Dermis blood vessel endothelial cell (primary cell): ENCODE measurements at regions not wholly inside any gene's neighbourhood (a gene's known extent, or its start where the extent isn't known, plus 50 kb on each side); places are given as distances from the start of the nearest gene placed in this dataset.
"Not testable (repeated sequence)": the region's sequence is repeated elsewhere in the genome, so short reads cannot be mapped to it uniquely, and the experiment has no call there.

Source experiments
- DNase-seq: peaks from one replicate; pipeline ENCODE4 v3.0.0; 2010

GRCh38 chr7:146057958-146058357 lies 58.6 kb upstream of the CNTNAP2 start:
- DNase-seq: no peak

GRCh38 chr7:146054909-146055308 lies 61.7 kb upstream of the CNTNAP2 start:
- no peak for DNase-seq

- DNase-seq: no peak
Observed at GRCh38 chr7:146053492-146053891, 63.1 kb upstream of the CNTNAP2 start.

GRCh38 chr7:146043310-146043709 lies 73.3 kb upstream of the CNTNAP2 start:
- not testable (repeated sequence) for DNase-seq

- no peak for DNase-seq
Observed at GRCh38 chr7:146028251-146028750, 88.3 kb upstream of the CNTNAP2 start.

GRCh38 chr7:146027243-146027642 lies 89.4 kb upstream of the CNTNAP2 start:
- DNase-seq: no peak

GRCh38 chr7:146022776-146023175 lies 93.8 kb upstream of the CNTNAP2 start:
- DNase-seq: no peak

- DNase-seq: not testable (repeated sequence)
Observed at GRCh38 chr7:146019041-146020004, 97.3 kb upstream of the CNTNAP2 start.

GRCh38 chr7:146017366-146017765 lies 99.2 kb upstream of the CNTNAP2 start:
- not testable (repeated sequence) for DNase-seq

- DNase-seq: not testable (repeated sequence)
Observed at GRCh38 chr7:146014154-146014553, 102.4 kb upstream of the CNTNAP2 start.

- no peak for DNase-seq
Observed at GRCh38 chr7:146008293-146008692, 108.3 kb upstream of the CNTNAP2 start.

GRCh38 chr7:146004805-146005204 lies 111.8 kb upstream of the CNTNAP2 start:
- DNase-seq: no peak

GRCh38 chr7:146002431-146003078 lies 114.0 kb upstream of the CNTNAP2 start:
- no peak for DNase-seq

GRCh38 chr7:146002008-146002407 lies 114.6 kb upstream of the CNTNAP2 start:
- DNase-seq: no peak

- DNase-seq: no peak
Observed at GRCh38 chr7:146000882-146001281, 115.7 kb upstream of the CNTNAP2 start.

GRCh38 chr7:145989469-145989868 lies 127.1 kb upstream of the CNTNAP2 start:
- DNase-seq: no peak

GRCh38 chr7:145986248-145986874 lies 130.2 kb upstream of the CNTNAP2 start:
- no peak for DNase-seq

- no peak for DNase-seq
Observed at GRCh38 chr7:145978769-145979168, 137.8 kb upstream of the CNTNAP2 start.

GRCh38 chr7:145959981-145960380 lies 156.6 kb upstream of the CNTNAP2 start:
- no peak for DNase-seq

- no peak for DNase-seq
Observed at GRCh38 chr7:145957160-145957890, 159.3 kb upstream of the CNTNAP2 start.

- DNase-seq: no peak
Observed at GRCh38 chr7:145951566-145951965, 165.0 kb upstream of the CNTNAP2 start.

GRCh38 chr7:145928937-145929336 lies 187.7 kb upstream of the CNTNAP2 start:
- no peak for DNase-seq
